Aorta (tissue), 5 donors: ENCODE measurements at regions not wholly inside any gene's neighbourhood (a gene's known extent, or its start where the extent isn't known, plus 50 kb on each side); places are given as distances from the start of the nearest gene placed in this dataset.
A peak's percentile ranks its signal among the peaks of the same experiment; 100 is the strongest.

ENCODE experiments used
- ATAC-seq: fragments of 200-7000 bp; cut with Tn5 transposase; one replicate; pipeline ENCODE4 v1.9.1; 2022; ENCODE audit warnings: moderate library complexity; ENCODE audit not compliant: low FRiP score
- DNase-seq, 2 donors: peaks; one replicate each; pipeline ENCODE4 v3.0.0-alpha.2; 2020
- H3K27ac ChIP-seq, 2 donors: one replicate each; pipeline ENCODE4 v1.5.1; 2013; ENCODE audit warnings: low read length in 2 of 2, mild to moderate bottlenecking in 2 of 2, moderate library complexity in 2 of 2, control low read depth in 1 of 2, inconsistent platforms in 1 of 2, low read depth in 1 of 2
- H3K27me3 ChIP-seq, 2 donors: one replicate each; pipeline ENCODE4 v1.6.1; 2013; ENCODE audit warnings: control low read depth in 1 of 2, low read length in 1 of 2, mild to moderate bottlenecking in 1 of 2, moderate library complexity in 1 of 2; ENCODE audit not compliant: insufficient read depth in 2 of 2, control insufficient read depth in 1 of 2
- H3K36me3 ChIP-seq, 2 donors: one replicate each; pipeline ENCODE4 v1.6.1; 2013; ENCODE audit warnings: control low read depth in 1 of 2, low read length in 1 of 2, mild to moderate bottlenecking in 1 of 2; ENCODE audit not compliant: insufficient read depth in 2 of 2, control insufficient read depth in 1 of 2
- H3K4me1 ChIP-seq, 2 donors: one replicate each; pipeline ENCODE4 v1.6.1; 2013; ENCODE audit warnings: low read length in 2 of 2, control low read depth in 1 of 2, mild to moderate bottlenecking in 1 of 2, moderate library complexity in 1 of 2; ENCODE audit not compliant: insufficient read depth in 2 of 2, control insufficient read depth in 1 of 2
- H3K4me3 ChIP-seq, 2 donors: one replicate each; pipeline ENCODE4 v1.5.1; 2013; ENCODE audit warnings: low read length in 2 of 2, control low read depth in 1 of 2, mild to moderate bottlenecking in 1 of 2
- H3K9me3 ChIP-seq: one replicate; pipeline ENCODE4 v1.6.1; 2013; ENCODE audit warnings: mild to moderate bottlenecking, low read length; ENCODE audit not compliant: control insufficient read depth
- WGBS, 2 donors: extraction: QIAGEN DNeasy Blood & Tissue Kit; methylation state at CpG; one replicate each; pipeline ENCODE4 v1.1.7; 2013; 5-methylcytosine and 5-hydroxymethylcytosine counted together
- intact Hi-C, 2 donors: fragments of 100-400 bp; cut with DNase I; formaldehyde crosslinking; loops; one replicate each; pipeline versions ENCODE4 v1.14.2 to v1.15.0; 2022
- donor health status: healthy with polysubstance abuse.
- donor health status: Bipolar disorder and iron deficiency.
- donor health status: DM: no; HTN: no; CAD: no.
- donor health status: DM: no; HTN: no; CAD: no.
- donor health status: DM: yes; HTN: yes; CAD: no.

GRCh38 chr15:62928242-62928999 is 114.1 kb upstream of the TPM1 start:
- peak overlapping the region in 1 of 2 donors; percentile 96 for H3K27ac ChIP-seq
- intact Hi-C loops, result loop anchor here in 1 of 2 donors (2.0 kb wide), 2 partner anchors 32 to 116 kb away; no protein-coding TSS in a partner anchor
- H3K36me3 ChIP-seq, result no peaks in the 10 kb centered on the region
- no peaks in the 10 kb centered on the region for H3K27me3 ChIP-seq
- H3K4me3 ChIP-seq, result no peak overlapping the region
- DNase-seq (peak in 1 of 2 donors; percentile 70), ATAC-seq (peak; percentile 84)
- no peaks in the 10 kb centered on the region for H3K9me3 ChIP-seq
- 10 to 13% methylated on average over 12 of the region's 12 CpGs for WGBS, 2 donors
- peaks cover 4 to 10% of the 10 kb centered on the region in 2 donors for H3K4me1 ChIP-seq

- Histone ChIP-seq H3K4me3 (no peak overlapping the region), H3K36me3 (no peaks in the 10 kb centered on the region), H3K27ac (peak overlapping the region in 1 of 2 donors; percentile 96), H3K27me3 (no peaks in the 10 kb centered on the region), H3K4me1 (peaks cover 4 to 10% of the 10 kb centered on the region in 2 donors), H3K9me3 (no peaks in the 10 kb centered on the region)
- DNase-seq (no peak), ATAC-seq (no peak)
- intact Hi-C loops, result loop anchor here in 1 of 2 donors (2.0 kb wide), 2 partner anchors 32 to 116 kb away; no protein-coding TSS in a partner anchor
Measured at GRCh38 chr15:62929000-62929357, 113.6 kb upstream of the TPM1 start.

- H3K4me3 ChIP-seq, result no peak overlapping the region
- H3K36me3 ChIP-seq, result no peaks in the 10 kb centered on the region
- DNase-seq, result no peak
- no peak for ATAC-seq
- intact Hi-C loops, result loop anchor here in 1 of 2 donors (5.0 kb wide), 1 partner anchor 34 kb away; no protein-coding TSS in a partner anchor
- no peak overlapping the region for H3K27ac ChIP-seq
- H3K9me3 ChIP-seq, result no peaks in the 10 kb centered on the region
- H3K4me1 ChIP-seq, result peaks cover 4 to 15% of the 10 kb centered on the region in 2 donors
- 94 to 95% methylated on average over 1 of the region's 1 CpG for WGBS, 2 donors
- H3K27me3 ChIP-seq, result no peaks in the 10 kb centered on the region
Measured at GRCh38 chr15:62931650-62932049, 110.9 kb upstream of the TPM1 start.

- intact Hi-C loops, result loop anchor here in 1 of 2 donors (5.0 kb wide), 1 partner anchor 35 kb away; no protein-coding TSS in a partner anchor
- ATAC-seq (no peak), DNase-seq (no peak)
- no peaks in the 10 kb centered on the region for H3K36me3 ChIP-seq
- WGBS, 2 donors, result 31 to 34% methylated on average over 1 of the region's 1 CpG
- H3K4me3 ChIP-seq, result no peak overlapping the region
- no peaks in the 10 kb centered on the region for H3K9me3 ChIP-seq
- no peaks in the 10 kb centered on the region for H3K27me3 ChIP-seq
- H3K4me1 ChIP-seq, result peaks cover 4 to 15% of the 10 kb centered on the region in 2 donors
- H3K27ac ChIP-seq, result no peak overlapping the region
Measured at GRCh38 chr15:62932436-62932835, 110.1 kb upstream of the TPM1 start.

- ATAC-seq, result no peak
- Histone ChIP-seq H3K4me3 (no peak overlapping the region), H3K9me3 (no peaks in the 10 kb centered on the region), H3K27ac (peak overlapping the region in 1 of 2 donors; percentile 1), H3K36me3 (no peaks in the 10 kb centered on the region), H3K4me1 (peaks cover 0 to 12% of the 10 kb centered on the region in 2 donors), H3K27me3 (no peaks in the 10 kb centered on the region)
- WGBS, 2 donors, result 37 to 46% methylated on average over 2 of the region's 2 CpGs
- DNase-seq, result no peak
- intact Hi-C loops, result loop anchor here in 1 of 2 donors (5.0 kb wide), 1 partner anchor 36 kb away; no protein-coding TSS in a partner anchor
Measured at GRCh38 chr15:62933386-62933785, 109.2 kb upstream of the TPM1 start.

- DNase-seq (peak in 1 of 2 donors; percentile 72), ATAC-seq (peak; percentile 36)
- intact Hi-C loops, result loop anchor here in 1 of 2 donors (5.0 kb wide), 1 partner anchor 37 kb away; no protein-coding TSS in a partner anchor
- Histone ChIP-seq H3K27me3 (no peaks in the 10 kb centered on the region), H3K9me3 (no peaks in the 10 kb centered on the region), H3K4me3 (no peak overlapping the region), H3K4me1 (peaks cover 0 to 5% of the 10 kb centered on the region in 2 donors), H3K27ac (peak overlapping the region in 1 of 2 donors; percentile 33), H3K36me3 (no peaks in the 10 kb centered on the region)
- WGBS, 2 donors, result 57 to 64% methylated on average over 14 of the region's 14 CpGs
Measured at GRCh38 chr15:62934236-62934971, 108.1 kb upstream of the TPM1 start.

GRCh38 chr15:62935300-62936081 is 107.1 kb upstream of the TPM1 start:
- WGBS, 2 donors, result 88 to 90% methylated on average over 12 of the region's 12 CpGs
- DNase-seq (no peak), ATAC-seq (no peak)
- Histone ChIP-seq H3K9me3 (no peaks in the 10 kb centered on the region), H3K27ac (no peak overlapping the region), H3K4me1 (peaks cover 0 to 9% of the 10 kb centered on the region in 2 donors), H3K27me3 (no peaks in the 10 kb centered on the region), H3K36me3 (no peaks in the 10 kb centered on the region), H3K4me3 (no peak overlapping the region)
- intact Hi-C loops, result no loop called here

GRCh38 chr15:62938825-62939224 is 103.7 kb upstream of the TPM1 start:
- Histone ChIP-seq H3K4me1 (peaks cover 0 to 10% of the 10 kb centered on the region in 2 donors), H3K4me3 (no peak overlapping the region), H3K27ac (no peak overlapping the region), H3K27me3 (no peaks in the 10 kb centered on the region), H3K36me3 (no peaks in the 10 kb centered on the region), H3K9me3 (no peaks in the 10 kb centered on the region)
- intact Hi-C loops, result no loop called here
- WGBS, 2 donors, result 89 to 93% methylated on average over 3 of the region's 3 CpGs
- no peak for ATAC-seq
- no peak for DNase-seq
